Cardiac muscle cell (in vitro differentiated cells and primary cell): ENCODE measurements at regions not wholly inside any gene's neighbourhood (a gene's known extent, or its start where the extent isn't known, plus 50 kb on each side); places are given as distances from the start of the nearest gene placed in this dataset.

Experiments used
- DNase-seq, 2 donors: peaks; one replicate each; pipeline versions ENCODE4 v3.0.0 to v3.0.0-alpha.2; 2010 to 2017; ENCODE audit warnings: low read depth in 1 of 2, low spot score in 1 of 2
- H3K27ac ChIP-seq: fragments of 200-600 bp; sonication (generic); 2 replicates; pipeline ENCODE4 v1.5.1; 2016
- H3K27me3 ChIP-seq: fragments of 200-600 bp; sonication (generic); 2 replicates; pipeline ENCODE4 v1.6.0; 2016; ENCODE audit warnings: control low read depth
- H3K36me3 ChIP-seq: fragments of 200-600 bp; sonication (generic); 2 replicates; pipeline ENCODE4 v1.5.1; 2016; ENCODE audit warnings: control low read depth
- H3K4me1 ChIP-seq: fragments of 200-600 bp; sonication (generic); 2 replicates; pipeline ENCODE4 v1.8.1; 2017; ENCODE audit warnings: low read depth, mild to moderate bottlenecking, mixed run types
- H3K4me3 ChIP-seq: fragments of 200-600 bp; sonication (generic); 2 replicates; pipeline ENCODE4 v1.5.1; 2016; ENCODE audit warnings: mild to moderate bottlenecking
- H3K9me3 ChIP-seq: fragments of 200-600 bp; sonication (generic); 2 replicates; pipeline ENCODE4 v1.5.1; 2017; ENCODE audit warnings: low read depth, mild to moderate bottlenecking, control low read depth
- CTCF ChIP-seq: IDR thresholded peaks from 2 replicates; pipeline ENCODE4 v1.5.1; 2012; ENCODE audit warnings: low read depth, mild to moderate bottlenecking, low read length

- no peak overlapping the region for H3K27ac ChIP-seq
- DNase-seq, result no peak
- H3K9me3 ChIP-seq, result no peaks in the 10 kb centered on the region
- TF ChIP-seq CTCF, result no peak
- H3K36me3 ChIP-seq, result no peaks in the 10 kb centered on the region
- H3K4me3 ChIP-seq, result no peak overlapping the region
- H3K27me3 ChIP-seq, result no peaks in the 10 kb centered on the region
- no peaks in the 10 kb centered on the region for H3K4me1 ChIP-seq
These were observed 106.4 kb upstream of the COL5A1 start for GRCh38 chr9:134535171-134535570.

- no peaks in the 10 kb centered on the region for H3K4me1 ChIP-seq
- no peaks in the 10 kb centered on the region for H3K36me3 ChIP-seq
- H3K27me3 ChIP-seq, result no peaks in the 10 kb centered on the region
- peak in 1 of 2 donors; percentile 80 for DNase-seq
- H3K27ac ChIP-seq, result no peak overlapping the region
- no peak overlapping the region for H3K4me3 ChIP-seq
- TF ChIP-seq CTCF, result no peak
- H3K9me3 ChIP-seq, result no peaks in the 10 kb centered on the region
These were observed 105.3 kb upstream of the COL5A1 start for GRCh38 chr9:134536101-134536900.

GRCh38 chr9:134536931-134537330, 104.7 kb upstream of the COL5A1 start:
- no peak overlapping the region for H3K27ac ChIP-seq
- TF ChIP-seq CTCF, result no peak
- H3K9me3 ChIP-seq, result no peaks in the 10 kb centered on the region

GRCh38 chr9:134537951-134538641, 103.5 kb upstream of the COL5A1 start:
- Histone ChIP-seq H3K36me3 (no peaks in the 10 kb centered on the region), H3K4me3 (no peak overlapping the region), H3K9me3 (no peaks in the 10 kb centered on the region), H3K4me1 (no peaks in the 10 kb centered on the region), H3K27ac (no peak overlapping the region), H3K27me3 (no peaks in the 10 kb centered on the region)
- no peak for TF ChIP-seq CTCF
- no peak for DNase-seq

More at GRCh38 chr9:134536931-134537330, 104.7 kb upstream of the COL5A1 start:
- Histone ChIP-seq H3K4me3 (no peak overlapping the region), H3K36me3 (no peaks in the 10 kb centered on the region), H3K27me3 (no peaks in the 10 kb centered on the region), H3K4me1 (no peaks in the 10 kb centered on the region)
- DNase-seq, result no peak

GRCh38 chr9:134538856-134539566, 102.6 kb upstream of the COL5A1 start:
- no peak for TF ChIP-seq CTCF
- peak in 1 of 2 donors; percentile 80 for DNase-seq
- no peaks in the 10 kb centered on the region for H3K4me1 ChIP-seq
- no peak overlapping the region for H3K27ac ChIP-seq
- no peaks in the 10 kb centered on the region for H3K27me3 ChIP-seq
- H3K9me3 ChIP-seq, result no peaks in the 10 kb centered on the region
- no peak overlapping the region for H3K4me3 ChIP-seq
- no peaks in the 10 kb centered on the region for H3K36me3 ChIP-seq
